Head of caudate nucleus (tissue), 42 donors: ENCODE measurements at regions not wholly inside any gene's neighbourhood (a gene's known extent, or its start where the extent isn't known, plus 50 kb on each side); places are given as distances from the start of the nearest gene placed in this dataset.
"Not testable (repeated sequence)": the region's sequence is repeated elsewhere in the genome, so short reads cannot be mapped to it uniquely, and the experiment has no call there.

Experiments used
- DNase-seq, 42 donors: peaks; one replicate each; pipeline versions ENCODE4 v3.0.0 to v3.0.0-alpha.2; 2020 to 2021; ENCODE audit warnings: mixed read lengths in 7 of 42
- intact Hi-C: fragments of 100-400 bp; cut with DNase I; formaldehyde crosslinking; loops from one replicate; pipeline ENCODE4 v1.15.0; 2022

DNA sequence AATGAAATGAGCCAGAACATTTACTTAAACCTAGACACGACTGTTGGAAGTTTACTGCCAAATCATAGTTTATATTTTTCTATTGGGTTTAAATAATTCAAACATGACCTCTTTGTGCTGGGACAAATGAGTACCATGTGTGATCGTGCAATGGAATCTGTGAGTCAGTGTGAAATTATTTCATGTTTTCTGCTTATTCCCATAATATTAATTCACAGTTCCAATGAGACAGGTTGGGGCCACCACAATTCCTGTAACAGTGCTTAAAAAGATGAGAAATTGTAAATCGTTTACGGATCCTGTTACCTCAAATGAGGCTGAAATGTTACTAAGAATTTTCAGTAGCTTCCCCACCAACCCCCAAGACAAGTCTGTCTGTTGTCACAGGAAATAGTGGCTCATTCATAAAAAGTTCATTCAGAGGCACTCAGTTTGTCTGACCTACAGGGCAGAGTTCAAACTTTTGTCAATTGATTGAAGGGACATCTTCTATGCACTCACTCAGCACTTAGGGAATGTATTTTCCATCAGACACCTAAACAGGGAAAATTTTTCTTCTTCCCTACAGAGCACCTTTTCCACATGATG, 563.9 kb upstream of the ADAMTS16 start:
- no peak for DNase-seq
- intact Hi-C loops: no loop called here

DNA sequence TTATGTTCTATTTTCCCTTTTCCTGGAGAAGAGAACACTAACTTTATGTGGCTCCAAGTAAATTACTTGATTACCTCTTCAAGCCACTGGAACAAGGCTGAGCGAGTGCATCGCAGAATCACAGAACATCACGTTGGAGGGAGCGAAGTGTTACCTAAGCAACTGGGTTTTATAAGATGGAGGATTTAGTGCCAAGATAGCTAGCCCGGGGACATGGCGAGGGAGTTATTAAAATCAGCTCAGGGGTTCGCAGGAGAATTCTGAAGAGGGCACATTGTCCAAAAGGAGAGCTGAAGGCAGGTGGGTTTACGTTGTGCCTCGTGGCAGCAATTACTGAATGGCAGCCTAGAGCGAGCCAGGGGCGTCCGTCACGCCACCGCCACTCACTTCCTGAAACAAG, 563.2 kb upstream of the ADAMTS16 start:
- no peak for DNase-seq
- intact Hi-C loops: no loop called here

DNA sequence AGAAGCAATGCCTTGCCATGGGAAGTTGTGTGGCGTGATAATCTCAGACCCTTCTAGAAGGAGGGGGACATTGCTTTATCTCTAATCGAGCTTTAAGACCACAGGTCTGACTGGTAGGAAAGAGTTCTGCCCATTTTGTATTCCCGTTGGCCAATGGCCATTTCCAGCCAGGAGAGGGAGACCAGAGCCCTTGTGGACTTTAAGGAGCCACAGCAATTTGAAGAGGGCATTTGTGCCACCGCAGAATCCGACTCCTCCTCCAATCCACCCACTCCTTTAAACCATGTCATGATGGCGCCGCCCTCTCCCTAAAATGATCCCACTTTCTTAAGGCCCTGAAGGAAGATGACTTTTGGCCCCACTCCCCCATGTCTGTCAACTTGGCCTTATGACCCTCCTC, 560.5 kb upstream of the ADAMTS16 start:
- intact Hi-C loops: no loop called here
- no peak for DNase-seq

DNA sequence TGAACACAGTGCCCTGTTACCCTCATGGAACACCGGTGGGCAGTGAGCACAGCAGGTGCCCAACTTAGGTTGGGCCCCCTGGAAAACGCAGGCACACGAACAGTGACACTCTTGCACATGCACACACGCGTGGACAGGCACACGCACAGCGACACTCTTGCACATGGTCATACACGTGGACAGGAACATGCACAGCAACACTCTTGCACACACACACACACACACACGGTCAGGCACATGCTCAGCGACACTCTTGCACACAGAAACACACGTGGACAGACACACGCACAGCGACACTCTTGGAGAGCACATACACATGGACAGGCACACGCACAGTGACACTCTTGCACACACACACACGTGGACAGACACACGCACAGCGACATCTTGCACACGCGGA, 559.4 kb upstream of the ADAMTS16 start:
- intact Hi-C loops: no loop called here
- no peak for DNase-seq

DNA sequence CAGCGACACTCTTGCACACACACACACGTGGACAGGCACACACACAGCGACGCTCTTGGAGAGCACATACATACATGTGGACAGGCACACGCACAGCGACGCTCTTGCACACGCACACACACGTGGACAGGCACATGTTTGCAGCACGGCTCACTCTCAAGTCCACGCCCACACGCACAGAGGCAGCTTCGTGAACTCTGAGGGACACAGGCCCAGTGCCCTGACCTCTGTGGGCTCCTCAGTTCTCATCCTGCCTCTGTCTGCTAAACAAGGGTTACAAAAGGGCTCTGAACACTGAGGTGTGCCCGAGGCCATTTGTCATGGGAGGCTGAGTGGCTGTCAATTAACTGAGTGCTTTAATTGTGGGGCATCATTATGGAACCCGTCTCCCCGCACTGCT, 558.8 kb upstream of the ADAMTS16 start:
- intact Hi-C loops: no loop called here

DNA sequence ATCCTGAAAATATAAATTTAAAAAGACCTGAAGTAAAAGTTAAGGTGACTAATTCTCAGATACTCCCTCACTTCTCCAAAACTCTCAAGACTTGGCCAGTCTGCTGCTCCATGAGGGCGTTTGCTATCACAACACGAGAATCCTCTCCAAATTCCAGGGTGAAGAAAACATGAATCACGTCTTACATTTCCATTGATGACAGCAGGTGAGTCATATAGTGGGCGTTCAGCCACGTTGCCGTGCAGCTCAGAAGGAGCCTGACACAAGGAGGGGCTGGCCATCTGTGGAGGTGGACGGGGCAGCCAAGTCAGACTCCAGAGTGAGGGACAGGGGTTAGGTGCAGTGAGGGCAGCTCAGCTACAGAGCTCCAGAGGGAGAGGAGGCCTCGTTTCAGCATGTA, 555.1 kb upstream of the ADAMTS16 start:
- intact Hi-C loops: no loop called here
- peak in 37 of 42 donors; percentile 8 to 77 (median 40) for DNase-seq

More for the DNA sequence above, 558.8 kb upstream of the ADAMTS16 start:
- DNase-seq: no peak

DNA sequence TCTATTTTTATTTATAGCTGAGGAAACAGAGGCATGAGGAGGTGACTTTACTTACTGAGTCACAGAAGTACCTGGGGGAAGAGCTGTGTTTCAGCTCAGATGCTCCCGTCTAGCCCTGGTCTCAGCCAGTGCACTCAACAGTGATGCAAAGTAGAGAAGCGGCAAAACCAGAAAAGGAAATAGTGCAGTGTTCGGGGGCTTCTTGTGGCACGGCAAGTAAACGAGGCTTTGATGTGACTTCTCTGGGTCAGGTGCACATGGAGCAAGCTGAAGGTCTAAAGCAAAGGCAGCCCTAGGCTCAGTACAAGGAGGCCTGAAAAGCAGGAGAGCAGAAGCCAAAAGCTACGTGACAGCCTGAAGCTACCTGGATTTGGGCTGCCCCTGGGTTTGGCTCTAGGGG, 526.7 kb upstream of the ADAMTS16 start:
- intact Hi-C loops: no loop called here
- DNase-seq: no peak

DNA sequence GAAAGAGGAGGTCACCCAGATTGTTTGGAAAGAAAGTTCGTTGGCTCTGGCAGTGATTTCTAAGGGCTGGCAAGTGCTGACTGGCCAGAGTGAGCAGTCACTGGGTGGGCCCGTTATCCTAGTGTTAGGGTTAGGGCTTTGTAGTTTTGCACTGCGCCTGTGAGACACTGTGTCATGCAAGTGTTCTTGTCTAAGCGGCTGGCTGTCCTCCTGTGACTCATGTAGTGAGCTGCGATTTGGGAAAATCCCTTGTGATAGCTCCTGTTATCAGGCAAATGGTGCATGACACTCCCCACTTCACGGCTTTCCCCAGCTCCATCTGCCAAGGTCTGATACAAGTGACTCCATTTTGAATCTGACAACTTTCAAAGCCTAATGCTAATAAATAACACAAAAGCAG, 526.0 kb upstream of the ADAMTS16 start:
- DNase-seq: no peak
- intact Hi-C loops: no loop called here

DNA sequence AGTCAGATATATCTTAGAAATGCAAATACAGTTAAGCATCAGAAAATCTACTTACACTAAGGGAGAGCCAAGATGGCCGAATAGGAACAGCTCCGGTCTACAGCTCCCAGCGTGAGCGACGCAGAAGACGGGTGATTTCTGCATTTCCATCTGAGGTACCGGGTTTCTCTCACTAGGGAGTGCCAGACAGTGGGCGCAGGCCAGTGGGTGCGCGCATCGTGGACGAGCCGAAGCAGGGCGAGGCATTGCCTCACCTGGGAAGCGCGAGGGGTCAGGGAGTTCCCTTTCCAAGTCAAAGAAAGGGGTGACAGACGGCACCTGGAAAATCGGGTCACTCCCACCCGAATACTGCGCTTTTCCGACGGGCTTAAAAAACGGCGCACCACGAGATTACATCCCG, 524.8 kb upstream of the ADAMTS16 start:
- intact Hi-C loops, DNase-seq: not testable (repeated sequence)

DNA sequence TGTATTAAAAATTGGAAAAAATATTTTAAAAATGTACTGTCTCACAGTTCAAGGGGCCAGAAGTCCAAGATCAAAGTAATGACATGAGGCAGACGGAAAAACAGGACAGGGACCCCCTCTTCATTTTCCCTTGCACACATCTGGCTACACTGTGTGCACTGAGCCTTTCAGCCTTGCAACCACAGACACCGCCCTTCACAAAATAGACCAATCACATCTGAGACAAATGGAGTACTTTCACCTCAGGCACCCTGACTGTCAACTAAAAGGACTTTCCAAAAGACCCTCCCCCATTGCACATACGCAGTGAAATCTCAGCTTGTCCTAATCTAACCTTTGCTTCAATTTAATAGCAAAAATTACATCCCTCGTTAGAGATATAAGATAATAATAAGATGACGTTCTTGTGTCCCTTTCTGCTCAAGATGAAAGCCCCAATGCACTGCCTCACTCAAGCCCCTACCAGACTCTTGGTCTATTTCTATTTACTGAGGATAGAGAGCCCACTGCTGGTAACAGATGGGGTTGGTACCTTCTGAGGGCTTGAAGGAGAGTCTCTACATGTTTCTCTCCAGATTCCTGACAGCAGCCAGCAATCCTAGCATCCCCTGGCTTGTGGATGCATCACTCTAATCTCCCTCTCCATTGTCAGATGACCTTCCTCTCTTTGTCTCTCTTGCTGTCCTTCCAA, 514.8 kb upstream of the ADAMTS16 start:
- DNase-seq: no peak
- intact Hi-C loops: no loop called here

DNA sequence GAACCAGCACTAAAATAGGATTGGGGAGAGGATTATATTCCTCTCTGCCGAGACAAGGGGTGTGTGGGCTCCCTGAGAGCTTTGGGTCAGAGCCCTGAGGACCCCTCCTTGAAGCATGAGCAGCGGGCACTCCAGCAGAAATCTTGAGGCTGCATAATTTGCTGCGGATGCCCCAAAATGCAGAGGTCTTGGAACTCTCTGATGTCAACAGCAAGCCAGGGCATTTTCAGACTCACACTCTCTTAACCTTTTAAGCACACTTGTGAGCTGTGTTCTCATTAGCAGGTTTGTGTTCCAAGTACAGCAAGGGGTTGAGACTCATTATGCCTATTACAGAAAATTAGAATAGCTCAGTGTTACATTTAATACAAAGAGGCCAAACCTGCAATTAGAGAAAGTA, 513.0 kb upstream of the ADAMTS16 start:
- intact Hi-C loops: no loop called here
- no peak for DNase-seq

DNA sequence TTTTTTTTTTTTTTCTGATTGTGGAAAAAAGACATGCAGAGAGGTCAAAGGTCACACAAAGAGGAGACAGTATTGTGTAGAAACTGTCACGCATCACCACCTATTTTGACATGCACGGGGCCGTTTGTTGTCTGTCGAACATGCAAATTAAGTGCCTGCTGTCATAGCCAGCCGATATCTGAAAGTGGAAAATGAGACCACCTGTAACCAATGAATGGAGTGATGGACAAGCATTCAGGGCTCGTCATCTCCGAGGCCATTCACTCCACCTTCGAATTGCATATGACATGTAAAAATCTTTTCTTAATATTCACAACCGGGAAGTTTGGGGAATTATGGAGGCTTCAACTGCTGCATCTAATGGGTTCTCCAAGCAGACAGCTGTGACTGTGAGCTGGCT, 512.2 kb upstream of the ADAMTS16 start:
- intact Hi-C loops: no loop called here
- no peak for DNase-seq

DNA sequence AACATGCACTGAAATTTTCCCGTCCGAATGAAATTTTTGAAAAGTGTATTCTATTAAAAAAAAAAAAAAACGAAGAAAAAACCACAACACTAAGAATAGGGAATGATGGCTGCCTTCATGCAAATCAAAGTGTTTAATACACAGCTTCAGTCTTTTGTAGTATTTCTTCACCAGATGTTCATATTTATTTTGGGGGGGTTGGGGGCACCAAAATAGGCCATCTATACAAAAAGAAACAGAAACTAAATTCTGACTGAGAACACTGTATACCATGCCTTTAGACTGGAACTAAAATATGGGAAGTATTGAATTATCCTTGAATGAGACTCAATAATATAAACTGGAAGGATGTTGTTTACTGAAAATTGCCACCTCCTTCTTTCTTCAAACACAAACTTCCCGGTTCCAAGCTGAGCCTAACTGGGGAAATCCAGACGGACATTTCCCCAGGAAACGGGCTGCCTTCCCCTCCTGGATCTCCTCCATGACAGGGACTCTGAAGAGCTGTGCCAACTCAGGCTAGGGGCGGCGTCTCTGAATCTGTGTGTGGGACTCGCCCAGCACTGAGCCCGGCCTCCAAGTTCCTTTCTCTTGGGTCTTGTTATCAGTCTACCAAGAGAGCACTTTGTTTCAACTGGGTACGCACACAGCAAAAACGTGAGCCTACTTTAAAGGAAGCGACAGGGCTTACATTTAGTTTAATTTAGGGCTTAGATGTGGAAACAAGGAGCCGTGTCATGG, 511.3 kb upstream of the ADAMTS16 start:
- no peak for DNase-seq
- intact Hi-C loops: no loop called here

DNA sequence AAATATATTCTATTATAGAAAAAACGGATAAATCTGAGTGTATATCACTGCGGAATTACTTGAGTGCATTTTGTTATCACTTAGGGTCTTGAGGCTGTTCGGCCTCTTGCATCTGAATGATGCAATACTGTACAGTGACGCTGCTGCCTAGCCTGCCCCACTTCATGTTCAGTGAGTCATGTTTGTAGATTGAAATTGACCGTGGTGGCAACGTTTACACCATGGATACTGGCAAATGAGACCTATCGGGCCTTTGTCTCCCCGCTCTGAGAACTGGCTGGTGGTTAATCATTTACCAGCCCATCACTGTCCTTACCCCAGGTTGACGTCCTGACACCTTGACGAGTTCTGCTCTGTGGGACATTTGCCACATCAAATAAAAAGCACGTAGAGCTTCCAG, 510.1 kb upstream of the ADAMTS16 start:
- no peak for DNase-seq
- intact Hi-C loops: no loop called here

DNA sequence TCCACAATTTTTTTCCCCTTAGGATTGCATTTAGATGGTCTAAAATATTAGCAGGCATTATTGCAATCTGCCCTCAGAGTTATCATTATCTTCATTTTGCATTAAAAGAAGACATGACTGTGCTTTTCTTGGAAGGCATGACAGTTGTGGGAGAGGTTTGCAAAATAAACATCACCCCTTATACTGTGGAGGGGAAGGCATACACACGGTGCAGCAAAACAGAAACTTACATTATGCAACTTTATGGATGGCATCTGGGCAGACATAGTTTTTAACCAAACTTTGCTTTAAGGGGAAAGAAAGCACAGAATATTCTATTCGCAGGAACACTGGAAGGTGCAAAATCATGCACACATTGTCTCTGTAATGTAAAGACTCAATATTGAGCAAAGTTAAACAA, 505.8 kb upstream of the ADAMTS16 start:
- intact Hi-C loops: no loop called here
- no peak for DNase-seq

DNA sequence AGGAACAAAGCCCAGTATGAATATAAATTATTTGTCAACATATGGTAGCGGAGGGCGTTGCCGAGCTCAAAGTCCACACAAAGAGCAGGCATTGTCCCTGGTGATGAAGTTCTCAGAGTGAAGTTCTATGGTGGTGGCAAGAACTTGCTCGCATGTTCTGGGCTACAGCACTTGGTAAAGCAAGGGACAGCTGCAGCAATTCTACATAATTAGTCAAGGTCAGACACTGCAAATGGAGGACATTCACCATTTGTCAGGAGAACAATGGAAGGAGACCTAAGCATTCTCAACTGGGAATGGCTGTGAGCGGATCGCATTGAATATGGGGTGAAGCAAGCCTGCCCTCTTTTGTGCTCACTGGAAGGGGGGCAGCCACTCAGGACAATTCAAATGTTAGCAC, 503.8 kb upstream of the ADAMTS16 start:
- intact Hi-C loops: no loop called here
- DNase-seq: no peak

DNA sequence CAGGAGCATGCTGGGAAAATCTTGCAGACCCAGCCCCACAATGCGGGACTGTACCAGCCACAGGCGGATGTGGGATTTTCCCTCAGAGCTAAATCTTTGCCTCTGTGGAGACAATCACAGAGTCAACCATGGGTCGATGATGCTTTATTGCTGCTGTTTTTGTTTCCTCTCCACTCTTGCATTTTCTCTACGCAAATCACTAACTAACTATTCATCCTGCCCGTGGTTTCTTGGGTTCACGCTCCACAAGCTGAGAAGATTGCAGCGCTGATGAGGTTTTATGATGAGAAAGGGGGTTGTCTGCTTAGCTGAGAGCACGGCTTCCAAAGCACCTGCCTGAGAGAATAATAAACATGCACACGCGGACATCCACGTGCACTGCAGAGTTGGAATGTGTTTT, 500.2 kb upstream of the ADAMTS16 start:
- no peak for DNase-seq
- intact Hi-C loops: no loop called here

DNA sequence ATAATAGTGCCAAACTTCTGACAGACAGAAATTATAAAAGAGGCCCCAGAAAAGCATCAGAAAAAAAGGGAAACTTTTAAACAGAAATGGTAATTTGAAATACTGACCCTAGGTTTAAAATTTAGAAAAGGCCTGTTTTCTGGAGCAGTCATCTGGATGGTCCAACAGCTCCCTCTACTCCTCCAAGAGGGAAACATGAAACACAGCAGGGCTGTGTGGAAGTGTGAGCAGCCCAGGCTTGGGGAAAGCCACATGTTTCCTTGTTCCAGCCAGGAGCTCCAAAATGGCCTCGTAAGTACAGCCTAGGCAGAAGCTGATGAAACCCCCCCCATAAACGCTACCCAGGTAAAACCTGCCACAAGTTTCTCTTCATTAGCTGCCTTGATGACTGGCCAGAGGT, 499.3 kb upstream of the ADAMTS16 start:
- intact Hi-C loops: no loop called here
- peak in 12 of 42 donors; percentile 3 to 52 (median 12) for DNase-seq

DNA sequence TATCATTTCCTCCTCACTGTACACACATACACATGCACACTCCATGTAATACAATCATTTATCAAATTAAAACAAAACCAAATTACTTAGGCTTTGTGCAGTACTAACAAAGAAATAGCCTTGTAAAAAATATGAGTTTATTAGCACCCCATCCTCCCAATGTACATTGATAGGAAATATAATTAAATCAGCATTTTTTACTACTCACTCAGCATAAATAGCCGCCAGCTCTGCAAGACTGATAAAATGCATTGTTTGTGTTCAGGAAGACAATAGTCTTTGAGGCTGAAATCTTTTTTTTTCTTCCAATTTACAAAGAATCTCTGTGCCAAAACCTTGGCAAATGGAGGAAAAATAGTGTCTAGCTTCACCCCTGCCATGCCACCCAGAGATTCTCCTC, 497.6 kb upstream of the ADAMTS16 start:
- intact Hi-C loops: no loop called here
- DNase-seq: no peak

DNA sequence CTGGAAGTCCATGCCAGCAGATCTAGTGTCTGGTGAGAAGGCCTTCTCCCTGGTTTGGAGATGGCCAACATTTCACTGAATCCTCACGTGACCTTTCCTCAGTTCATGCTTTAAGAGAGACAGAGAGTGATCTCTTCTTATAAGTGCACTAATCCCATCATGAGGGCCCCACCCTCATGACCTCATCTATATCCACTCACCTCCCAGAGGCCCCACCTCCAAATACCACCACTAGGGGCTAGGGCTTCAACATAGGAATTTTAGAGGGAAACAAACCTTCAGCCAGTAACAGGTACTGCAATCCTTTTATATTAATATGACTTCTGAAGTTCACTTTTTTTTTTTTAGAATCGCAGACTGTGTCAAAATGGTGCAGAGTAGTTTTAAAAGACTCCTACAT, 496.9 kb upstream of the ADAMTS16 start:
- intact Hi-C loops: no loop called here
- DNase-seq: no peak

DNA sequence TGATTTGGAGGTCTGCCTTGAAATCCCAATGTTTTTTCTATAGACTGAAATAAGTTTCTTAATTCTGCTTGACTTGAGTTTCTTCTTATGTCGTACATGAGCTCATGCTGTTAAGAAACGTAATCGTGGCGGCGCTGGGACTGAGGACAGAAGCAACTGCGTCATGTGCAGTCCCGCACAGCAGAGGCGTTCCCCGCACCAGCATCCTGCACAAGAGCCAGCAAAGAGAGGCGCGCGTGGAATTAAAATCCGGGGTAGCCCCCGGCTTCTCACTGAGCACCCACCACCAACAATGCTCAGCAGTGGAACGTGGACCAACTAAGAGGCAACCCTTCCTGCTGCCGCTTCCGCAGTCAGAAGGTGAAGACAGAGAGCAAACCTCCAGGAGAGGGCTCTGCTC, 496.2 kb upstream of the ADAMTS16 start:
- no peak for DNase-seq
- intact Hi-C loops: no loop called here
